Neural progenitor cell (in vitro differentiated cells): ENCODE measurements at regions not wholly inside any gene's neighbourhood (a gene's known extent, or its start where the extent isn't known, plus 50 kb on each side); places are given as distances from the start of the nearest gene placed in this dataset.

ENCODE experiments used
- DNase-seq: peaks from one replicate; pipeline ENCODE4 v3.0.0-alpha.2; 2016; ENCODE audit warnings: low spot score
- H2AFZ ChIP-seq: fragments of 200-600 bp; sonication (generic); replicated peaks from 2 replicates; pipeline ENCODE4 v1.6.1; 2016; ENCODE audit warnings: antibody characterized with exemption
- H3F3A ChIP-seq: fragments of 200-600 bp; sonication (generic); 2 replicates; pipeline ENCODE4 v1.6.1; 2016; ENCODE audit warnings: antibody characterized with exemption, low read depth
- H3K27ac ChIP-seq: fragments of 200-600 bp; sonication (generic); 2 replicates; pipeline ENCODE4 v1.5.1; 2016; ENCODE audit warnings: mild to moderate bottlenecking
- H3K27me3 ChIP-seq: fragments of 200-600 bp; sonication (generic); 2 replicates; pipeline ENCODE4 v1.6.1; 2016; ENCODE audit warnings: mild to moderate bottlenecking, moderate library complexity
- H3K36me3 ChIP-seq: fragments of 200-600 bp; sonication (generic); 2 replicates; pipeline ENCODE4 v1.5.1; 2016
- H3K4me1 ChIP-seq: fragments of 200-600 bp; sonication (generic); 2 replicates; pipeline ENCODE4 v1.6.1; 2016; ENCODE audit warnings: mixed run types
- H3K4me2 ChIP-seq: fragments of 200-600 bp; sonication (generic); 2 replicates; pipeline ENCODE4 v1.6.1; 2016
- H3K4me3 ChIP-seq: fragments of 200-600 bp; sonication (generic); 2 replicates; pipeline ENCODE4 v1.5.1; 2016
- H3K79me2 ChIP-seq: fragments of 200-600 bp; sonication (generic); 2 replicates; pipeline ENCODE4 v1.6.1; 2016; ENCODE audit warnings: low read depth
- H3K9ac ChIP-seq: fragments of 200-600 bp; sonication (generic); 2 replicates; pipeline ENCODE4 v1.6.1; 2016
- H3K9me3 ChIP-seq: fragments of 200-600 bp; sonication (generic); 2 replicates; pipeline ENCODE4 v1.5.1; 2016; ENCODE audit warnings: low read depth
- H4K20me1 ChIP-seq: fragments of 200-600 bp; sonication (generic); 2 replicates; pipeline ENCODE4 v1.6.1; 2016; ENCODE audit warnings: low read depth
- H3K27ac Mint-ChIP-seq: 3 replicates; pipeline ENCODE4 v1.8.0; 2021; ENCODE audit warnings: mixed read lengths
- H3K27me3 Mint-ChIP-seq: 2 replicates; pipeline ENCODE4 v1.8.0; 2022; ENCODE audit warnings: low read depth, mild to moderate bottlenecking, inconsistent platforms, moderate library complexity, mixed read lengths; ENCODE audit not compliant: insufficient read depth
- H3K36me3 Mint-ChIP-seq: 3 replicates; pipeline ENCODE4 v1.8.0; 2021; ENCODE audit warnings: mixed read lengths
- H3K4me1 Mint-ChIP-seq: 3 replicates; pipeline ENCODE4 v1.8.0; 2021; ENCODE audit warnings: mixed read lengths
- H3K4me3 Mint-ChIP-seq: 3 replicates; pipeline ENCODE4 v1.8.0; 2021; ENCODE audit warnings: mild to moderate bottlenecking, moderate library complexity, mixed read lengths
- H3K9me3 Mint-ChIP-seq: 3 replicates; pipeline ENCODE4 v1.8.0; 2020; ENCODE audit warnings: mixed read lengths
- EZH2 ChIP-seq: fragments of 200-600 bp; sonication (generic); IDR thresholded peaks from 2 replicates; pipeline ENCODE4 v1.6.1; 2017; ENCODE audit warnings: antibody characterized with exemption, mild to moderate bottlenecking, moderate library complexity
- EZH2phosphoT487 ChIP-seq: fragments of 200-600 bp; sonication (generic); IDR thresholded peaks from 2 replicates; pipeline ENCODE4 v1.6.1; 2017; ENCODE audit warnings: antibody characterized with exemption
- TF ChIP-seq, protein P1 (sequence below): fragments of 200-600 bp; sonication (generic); IDR thresholded peaks from 2 replicates; pipeline ENCODE4 v1.5.1; 2017; ENCODE audit warnings: antibody characterized with exemption, mild to moderate bottlenecking

DNA sequence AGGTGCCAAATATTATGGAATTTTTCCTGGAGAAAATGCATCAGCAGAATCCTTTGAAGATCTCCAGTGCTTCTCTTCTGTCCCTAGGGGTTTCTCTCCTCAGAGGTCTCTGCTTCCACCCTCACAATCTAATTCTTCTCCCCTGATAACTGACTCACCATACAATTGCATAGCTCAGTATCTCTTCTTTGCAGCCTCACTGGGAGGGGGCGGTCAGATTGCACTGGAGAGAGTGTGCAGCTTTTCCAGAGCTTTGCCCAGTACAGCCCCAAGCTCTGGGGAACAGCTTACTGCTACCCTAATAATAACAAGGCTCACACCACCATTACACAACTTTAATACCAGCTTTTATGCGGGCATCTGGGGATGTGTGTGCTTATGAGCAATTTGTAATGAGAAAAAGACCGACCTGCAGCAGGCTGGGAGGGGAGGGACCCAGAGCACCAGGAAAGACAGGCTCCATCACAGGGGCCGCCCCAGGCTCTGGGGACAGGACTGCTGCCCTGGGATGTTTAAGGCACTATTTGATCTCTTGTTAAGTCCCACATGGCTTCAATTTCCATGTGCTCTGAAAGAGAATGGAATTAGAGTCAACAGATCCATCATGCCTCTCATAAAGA is 276.6 kb upstream of the SIX2 start:
- Histone ChIP-seq H3F3A (no peaks in the 10 kb centered on the region), H3K36me3 (no peaks in the 10 kb centered on the region), H3K9ac (no peak overlapping the region), H3K79me2 (no peaks in the 10 kb centered on the region), H3K27me3 (no peaks in the 10 kb centered on the region), H3K4me2 (no peak overlapping the region), H3K4me3 (no peak overlapping the region), H3K9me3 (no peaks in the 10 kb centered on the region), H2AFZ (no peak overlapping the region), H3K4me1 (no peaks in the 10 kb centered on the region), H3K27ac (no peak overlapping the region), H4K20me1 (no peaks in the 10 kb centered on the region)
- Mint-ChIP-seq H3K36me3 (no peaks in the 10 kb centered on the region), H3K4me3 (no peak overlapping the region), H3K9me3 (peaks cover 5% of the 10 kb centered on the region), H3K4me1 (no peaks in the 10 kb centered on the region), H3K27me3 (peaks cover 16% of the 10 kb centered on the region), H3K27ac (no peak overlapping the region)
- DNase-seq, result no peak
- no peak for TF ChIP-seq EZH2
- TF ChIP-seq, protein P1, sequence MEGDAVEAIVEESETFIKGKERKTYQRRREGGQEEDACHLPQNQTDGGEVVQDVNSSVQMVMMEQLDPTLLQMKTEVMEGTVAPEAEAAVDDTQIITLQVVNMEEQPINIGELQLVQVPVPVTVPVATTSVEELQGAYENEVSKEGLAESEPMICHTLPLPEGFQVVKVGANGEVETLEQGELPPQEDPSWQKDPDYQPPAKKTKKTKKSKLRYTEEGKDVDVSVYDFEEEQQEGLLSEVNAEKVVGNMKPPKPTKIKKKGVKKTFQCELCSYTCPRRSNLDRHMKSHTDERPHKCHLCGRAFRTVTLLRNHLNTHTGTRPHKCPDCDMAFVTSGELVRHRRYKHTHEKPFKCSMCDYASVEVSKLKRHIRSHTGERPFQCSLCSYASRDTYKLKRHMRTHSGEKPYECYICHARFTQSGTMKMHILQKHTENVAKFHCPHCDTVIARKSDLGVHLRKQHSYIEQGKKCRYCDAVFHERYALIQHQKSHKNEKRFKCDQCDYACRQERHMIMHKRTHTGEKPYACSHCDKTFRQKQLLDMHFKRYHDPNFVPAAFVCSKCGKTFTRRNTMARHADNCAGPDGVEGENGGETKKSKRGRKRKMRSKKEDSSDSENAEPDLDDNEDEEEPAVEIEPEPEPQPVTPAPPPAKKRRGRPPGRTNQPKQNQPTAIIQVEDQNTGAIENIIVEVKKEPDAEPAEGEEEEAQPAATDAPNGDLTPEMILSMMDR, result no peak
- TF ChIP-seq EZH2phosphoT487, result no peak

DNA sequence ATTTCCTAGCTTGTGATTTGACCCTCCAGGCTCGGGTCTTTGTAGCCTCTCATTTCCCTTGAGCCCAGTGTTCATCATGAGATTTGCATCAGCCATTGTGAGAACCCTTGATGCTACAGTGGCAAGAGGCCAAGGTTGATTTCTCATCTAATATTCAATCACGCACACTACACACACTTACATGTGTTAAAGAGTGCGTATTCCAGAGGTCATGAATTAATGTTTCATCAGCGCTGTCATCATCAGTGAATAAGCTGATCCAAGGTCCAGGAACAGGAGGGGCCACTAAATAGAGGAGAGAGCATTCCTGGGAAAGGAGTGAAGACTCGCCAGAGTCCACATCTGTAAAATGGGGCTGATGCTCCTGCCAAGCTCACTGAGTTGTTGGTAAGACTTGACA is 276.1 kb upstream of the SIX2 start:
- H3K27me3 Mint-ChIP-seq, result peaks cover 16% of the 10 kb centered on the region
- H3K27ac Mint-ChIP-seq, result no peak overlapping the region
- H3K9me3 Mint-ChIP-seq, result peaks cover 5% of the 10 kb centered on the region
- H3K36me3 Mint-ChIP-seq, result no peaks in the 10 kb centered on the region
- Histone ChIP-seq H3K4me1 (no peaks in the 10 kb centered on the region), H3K9ac (no peak overlapping the region), H3F3A (no peaks in the 10 kb centered on the region), H3K4me2 (no peak overlapping the region), H3K79me2 (no peaks in the 10 kb centered on the region), H3K4me3 (no peak overlapping the region), H4K20me1 (no peaks in the 10 kb centered on the region), H3K27ac (no peak overlapping the region), H3K9me3 (no peaks in the 10 kb centered on the region), H2AFZ (no peak overlapping the region), H3K36me3 (no peaks in the 10 kb centered on the region), H3K27me3 (no peaks in the 10 kb centered on the region)
- TF ChIP-seq EZH2 (no peak), EZH2phosphoT487 (no peak)
- TF ChIP-seq, protein P1, result no peak
- DNase-seq, result no peak
- no peak overlapping the region for H3K4me3 Mint-ChIP-seq
- H3K4me1 Mint-ChIP-seq, result no peaks in the 10 kb centered on the region

DNA sequence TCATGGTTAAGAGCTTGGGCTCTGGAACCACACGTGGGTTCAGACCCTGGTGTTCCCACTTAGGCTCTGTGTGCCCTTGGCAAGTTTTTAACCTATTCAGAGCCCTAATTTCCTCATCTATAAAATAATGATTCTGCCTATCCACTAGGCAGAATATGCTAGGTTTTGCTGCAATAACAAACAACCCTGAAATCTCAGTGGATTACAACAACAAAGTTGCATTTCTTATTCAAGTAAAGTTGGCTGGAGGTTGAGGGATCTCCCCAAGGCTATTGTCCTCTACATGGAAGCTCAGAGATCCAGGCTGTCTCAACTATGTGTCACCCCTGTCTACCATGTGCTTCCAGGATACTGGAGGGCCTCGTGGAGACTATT is 275.4 kb upstream of the SIX2 start:
- H4K20me1 ChIP-seq, result no peaks in the 10 kb centered on the region
- H3K9me3 ChIP-seq, result no peaks in the 10 kb centered on the region
- TF ChIP-seq EZH2 (no peak), EZH2phosphoT487 (no peak)
- TF ChIP-seq, protein P1, result no peak
- no peaks in the 10 kb centered on the region for H3F3A ChIP-seq
- H3K4me3 ChIP-seq, result no peak overlapping the region
- H3K27me3 Mint-ChIP-seq, result peaks cover 16% of the 10 kb centered on the region
- no peak overlapping the region for H3K4me3 Mint-ChIP-seq
- no peak overlapping the region for H3K27ac ChIP-seq
- no peaks in the 10 kb centered on the region for H3K36me3 Mint-ChIP-seq
- no peak overlapping the region for H2AFZ ChIP-seq
- H3K9ac ChIP-seq, result no peak overlapping the region
- no peak for DNase-seq
- H3K9me3 Mint-ChIP-seq, result peaks cover 5% of the 10 kb centered on the region
- no peaks in the 10 kb centered on the region for H3K4me1 Mint-ChIP-seq
- no peaks in the 10 kb centered on the region for H3K4me1 ChIP-seq
- no peak overlapping the region for H3K27ac Mint-ChIP-seq
- no peaks in the 10 kb centered on the region for H3K79me2 ChIP-seq
- H3K27me3 ChIP-seq, result no peaks in the 10 kb centered on the region
- H3K4me2 ChIP-seq, result no peak overlapping the region
- no peaks in the 10 kb centered on the region for H3K36me3 ChIP-seq
